Esophagus muscularis mucosa (tissue), 4 donors: ENCODE measurements at regions not wholly inside any gene's neighbourhood (a gene's known extent, or its start where the extent isn't known, plus 50 kb on each side); places are given as distances from the start of the nearest gene placed in this dataset.

Source experiments
- DNase-seq: peaks from one replicate; pipeline ENCODE4 v3.0.0-alpha.2; 2017; ENCODE audit errors: extremely low spot score
- H3K27ac ChIP-seq, 4 donors: fragments of 200-600 bp; sonication (generic); replicated peaks in 1 of 4; 1 replicate in 3 of 4; 2 replicates in 1 of 4; pipeline ENCODE4 v1.5.1; 2016 to 2019; ENCODE audit warnings: mild to moderate bottlenecking in 1 of 4
- H3K27me3 ChIP-seq, 4 donors: fragments of 200-600 bp; sonication (generic); one replicate each; pipeline versions ENCODE4 v1.5.1 to v1.6.0; 2016 to 2019
- H3K36me3 ChIP-seq, 4 donors: fragments of 200-600 bp; sonication (generic); one replicate each; pipeline ENCODE4 v1.5.1; 2016 to 2019
- H3K4me1 ChIP-seq, 4 donors: fragments of 200-600 bp; sonication (generic); one replicate each; pipeline ENCODE4 v1.5.1; 2016 to 2019
- H3K4me3 ChIP-seq, 4 donors: fragments of 200-600 bp; sonication (generic); 1 replicate in 2 of 4; 2 replicates in 2 of 4; pipeline ENCODE4 v1.5.1; 2016 to 2019; ENCODE audit warnings: mild to moderate bottlenecking in 4 of 4, moderate library complexity in 1 of 4
- H3K9me3 ChIP-seq, 4 donors: fragments of 200-600 bp; sonication (generic); 1 replicate in 3 of 4; 2 replicates in 1 of 4; pipeline ENCODE4 v1.5.1; 2016 to 2019
- CTCF ChIP-seq, 3 experiments: fragments of 200-600 bp in 2 of 3; fragments of 450-650 bp in 1 of 3; sonication (generic) in 2 of 3; IDR thresholded peaks; one replicate each; pipeline ENCODE4 v1.5.1; 2017 to 2019; ENCODE audit warnings: antibody characterized with exemption in 3 of 3, mild to moderate bottlenecking in 2 of 3, moderate library complexity in 1 of 3
- EP300 ChIP-seq: sonication (generic); formaldehyde crosslinking; IDR thresholded peaks from one replicate; pipeline ENCODE4 v1.6.1; 2017; ENCODE audit warnings: antibody characterized with exemption
- POLR2A ChIP-seq: fragments of 450-650 bp; IDR thresholded peaks from one replicate; pipeline ENCODE4 v1.6.1; 2017; ENCODE audit warnings: antibody characterized with exemption, moderate library complexity, mild to moderate bottlenecking, low read depth
- POLR2AphosphoS5 ChIP-seq, 2 donors: sonication (generic); formaldehyde crosslinking; IDR thresholded peaks; one replicate each; pipeline ENCODE4 v1.6.1; 2017; ENCODE audit warnings: antibody characterized with exemption in 2 of 2
- WGBS: methylation state at CpG from one replicate; pipeline ENCODE4 v1.1.5; 2018; 5-methylcytosine and 5-hydroxymethylcytosine counted together
- intact Hi-C: fragments of 100-400 bp; cut with DNase I; formaldehyde crosslinking; loops from one replicate; pipeline ENCODE4 v1.15.1; 2023

- WGBS = 90% methylated on average over 1 of the region's 1 CpG
- no peaks in the 10 kb centered on the region for H3K36me3 ChIP-seq
- intact Hi-C loops = no loop called here
- DNase-seq = no peak
- H3K27ac ChIP-seq = no peak overlapping the region
- TF ChIP-seq CTCF (IDR thresholded peaks at IDR 0.05) (no peak), POLR2A (no peak), EP300 (no peak), POLR2AphosphoS5 (IDR thresholded peaks at IDR 0.05) (no peak)
- peaks cover 0 to 13% (median 4%) of the 10 kb centered on the region in 4 donors for H3K4me1 ChIP-seq
- H3K4me3 ChIP-seq = no peak overlapping the region
- H3K27me3 ChIP-seq = no peaks in the 10 kb centered on the region
- H3K9me3 ChIP-seq = no peaks in the 10 kb centered on the region
These were observed 130.2 kb upstream of the ATP1B1 start for GRCh38 chr1:168976267-168976666.

DNA sequence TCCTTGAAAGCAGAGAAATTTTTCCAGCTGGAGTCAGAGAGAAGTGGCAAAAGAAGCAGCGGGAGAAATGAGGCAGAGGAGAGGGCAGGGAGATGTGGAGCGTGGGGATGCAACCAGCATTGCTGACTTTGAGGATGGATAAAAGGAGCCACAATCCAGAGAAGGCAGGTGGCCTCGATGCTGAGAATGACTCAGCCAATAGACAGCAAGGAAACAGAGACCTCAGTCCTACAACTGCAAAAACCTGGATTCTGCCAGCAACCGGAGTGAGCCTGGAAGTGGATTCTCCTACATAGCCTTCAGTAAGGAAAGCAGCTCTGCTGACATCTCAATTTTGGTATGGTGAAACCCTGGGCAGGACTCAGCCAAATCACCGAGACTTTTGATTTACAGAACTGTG is 128.9 kb upstream of the ATP1B1 start:
- Histone ChIP-seq H3K27me3 (no peaks in the 10 kb centered on the region), H3K36me3 (no peaks in the 10 kb centered on the region), H3K4me3 (no peak overlapping the region), H3K4me1 (peaks cover 0 to 8% (median 3%) of the 10 kb centered on the region in 4 donors), H3K27ac (no peak overlapping the region), H3K9me3 (no peaks in the 10 kb centered on the region)
- no peak for DNase-seq
- intact Hi-C loops = no loop called here
- TF ChIP-seq POLR2A (no peak), CTCF (IDR thresholded peaks at IDR 0.05) (no peak), EP300 (no peak), POLR2AphosphoS5 (IDR thresholded peaks at IDR 0.05) (no peak)
- WGBS = 80% methylated on average over 5 of the region's 5 CpGs

- no peak overlapping the region for H3K27ac ChIP-seq
- no peaks in the 10 kb centered on the region for H3K27me3 ChIP-seq
- no peaks in the 10 kb centered on the region for H3K9me3 ChIP-seq
- no peak for DNase-seq
- no peak for TF ChIP-seq POLR2AphosphoS5 (IDR thresholded peaks at IDR 0.05)
- no peak for TF ChIP-seq POLR2A
- TF ChIP-seq CTCF (IDR thresholded peaks at IDR 0.05) = no peak
- TF ChIP-seq EP300 = no peak
- H3K4me1 ChIP-seq = no peaks in the 10 kb centered on the region
- H3K36me3 ChIP-seq = no peaks in the 10 kb centered on the region
- intact Hi-C loops = no loop called here
- no peak overlapping the region for H3K4me3 ChIP-seq
- WGBS = 67% methylated on average over 4 of the region's 4 CpGs
These were observed 127.2 kb upstream of the ATP1B1 start for GRCh38 chr1:168979276-168979675.

DNA sequence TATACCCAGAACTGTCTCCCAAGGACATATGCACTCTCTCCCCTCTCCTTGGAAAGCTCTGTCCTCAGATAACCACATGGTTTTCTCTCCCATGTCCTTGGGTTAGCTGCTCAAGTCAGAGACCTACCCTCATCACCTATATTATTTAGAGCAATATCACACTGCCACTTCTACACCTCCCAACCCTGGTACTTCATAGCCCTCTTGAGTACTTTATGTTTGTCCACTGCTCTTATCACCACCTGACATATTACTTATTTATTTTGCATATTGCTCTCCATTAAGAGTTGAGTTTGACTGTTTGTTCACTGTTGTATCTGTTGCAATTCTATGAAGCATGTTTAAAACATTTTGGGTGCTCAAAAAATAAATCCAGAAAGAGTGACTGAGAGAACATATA is 126.3 kb upstream of the ATP1B1 start:
- no peaks in the 10 kb centered on the region for H3K27me3 ChIP-seq
- TF ChIP-seq CTCF (IDR thresholded peaks at IDR 0.05) (no peak), EP300 (no peak), POLR2AphosphoS5 (IDR thresholded peaks at IDR 0.05) (no peak), POLR2A (no peak)
- H3K36me3 ChIP-seq = no peaks in the 10 kb centered on the region
- no peak overlapping the region for H3K4me3 ChIP-seq
- H3K4me1 ChIP-seq = no peaks in the 10 kb centered on the region
- H3K27ac ChIP-seq = no peak overlapping the region
- H3K9me3 ChIP-seq = no peaks in the 10 kb centered on the region
- intact Hi-C loops = no loop called here
- DNase-seq = no peak

- no peaks in the 10 kb centered on the region for H3K9me3 ChIP-seq
- no peaks in the 10 kb centered on the region for H3K27me3 ChIP-seq
- no peaks in the 10 kb centered on the region for H3K36me3 ChIP-seq
- TF ChIP-seq CTCF (IDR thresholded peaks at IDR 0.05) (no peak), EP300 (no peak), POLR2A (no peak), POLR2AphosphoS5 (IDR thresholded peaks at IDR 0.05) (no peak)
- DNase-seq = no peak
- H3K27ac ChIP-seq = no peak overlapping the region
- no peaks in the 10 kb centered on the region for H3K4me1 ChIP-seq
- intact Hi-C loops = no loop called here
- no peak overlapping the region for H3K4me3 ChIP-seq
These were observed 125.8 kb upstream of the ATP1B1 start for GRCh38 chr1:168980656-168981055.
